HEK293 (cell line): ENCODE measurements at regions not wholly inside any gene's neighbourhood (a gene's known extent, or its start where the extent isn't known, plus 50 kb on each side); places are given as distances from the start of the nearest gene placed in this dataset.

Source experiments
- CTCF ChIA-PET: fragments of 350-600 bp; formaldehyde crosslinking; extraction: SDS; loops from one replicate; lab custom pipeline; 2021; ENCODE audit warnings: antibody characterized with exemption; lab: Yijun Ruan, JAX
- POLR2A ChIA-PET: fragments of 300-600 bp; formaldehyde crosslinking; extraction: SDS; loops from one replicate; lab custom pipeline; 2020; ENCODE audit warnings: antibody characterized with exemption, inconsistent platforms; lab: Yijun Ruan, JAX
- H3K27ac ChIP-seq: fragments of 200-500 bp; sonication (Bioruptor generic); 2 replicates; pipeline ENCODE4 v1.5.1; 2014; ENCODE audit warnings: low read depth, low read length, control low read depth, inconsistent platforms; ENCODE audit errors: extremely low read depth
- H3K36me3 ChIP-seq, 2 experiments: fragments of 200-500 bp in 1 of 2; sonication (Bioruptor generic) in 1 of 2; 1 replicate in 1 of 2; 2 replicates in 1 of 2; pipeline ENCODE4 v1.5.1; 2014 to 2017; ENCODE audit warnings: inconsistent platforms in 2 of 2, low read length in 2 of 2; ENCODE audit not compliant: control insufficient read depth in 2 of 2, insufficient read depth in 1 of 2
- H3K4me1 ChIP-seq: fragments of 200-500 bp; sonication (Bioruptor generic); 2 replicates; pipeline ENCODE4 v1.5.1; 2014; ENCODE audit warnings: mild to moderate bottlenecking, low read length, inconsistent platforms; ENCODE audit not compliant: control insufficient read depth, insufficient read depth
- H3K4me3 ChIP-seq: 2 replicates; pipeline ENCODE4 v1.5.1; 2011; ENCODE audit warnings: low read depth, mild to moderate bottlenecking, control low read depth, low read length, moderate library complexity
- H3K9me3 ChIP-seq: fragments of 200-500 bp; sonication (Bioruptor generic); 2 replicates; pipeline ENCODE4 v1.5.1; 2014; ENCODE audit warnings: low read depth, low read length, inconsistent platforms; ENCODE audit not compliant: control insufficient read depth, insufficient read depth
- GLI4 ChIP-seq: fragments of 450-650 bp; formaldehyde crosslinking; IDR thresholded peaks from 2 replicates; pipeline ENCODE4 v1.5.1; 2016; ENCODE audit warnings: missing biosample characterization, missing genetic modification characterization
- HIC1 ChIP-seq: fragments of 450-650 bp; formaldehyde crosslinking; IDR thresholded peaks from 2 replicates; pipeline ENCODE4 v1.5.1; 2016; ENCODE audit warnings: missing biosample characterization, missing genetic modification characterization
- KLF16 ChIP-seq: fragments of 450-650 bp; formaldehyde crosslinking; IDR thresholded peaks from 2 replicates; pipeline ENCODE4 v1.5.1; 2017; ENCODE audit warnings: missing biosample characterization, missing genetic modification characterization
- KLF7 ChIP-seq: fragments of 450-650 bp; formaldehyde crosslinking; IDR thresholded peaks from 2 replicates; pipeline ENCODE4 v1.5.1; 2016; ENCODE audit warnings: missing biosample characterization, missing genetic modification characterization, borderline replicate concordance
- MEIS1 ChIP-seq: sonication (generic); formaldehyde crosslinking; IDR thresholded peaks from 2 replicates; pipeline ENCODE4 v1.8.1; 2022; ENCODE audit warnings: missing genetic modification reagents, mild to moderate bottlenecking, borderline replicate concordance
- PRDM1 ChIP-seq: fragments of 450-650 bp; formaldehyde crosslinking; IDR thresholded peaks from 2 replicates; pipeline ENCODE4; 2016; ENCODE audit warnings: missing biosample characterization, missing genetic modification characterization
- ZFP3 ChIP-seq: fragments of 450-650 bp; formaldehyde crosslinking; IDR thresholded peaks from 2 replicates; pipeline ENCODE4 v1.5.1; 2016; ENCODE audit warnings: low read depth, missing biosample characterization, missing genetic modification characterization
- ZFP69B ChIP-seq: fragments of 450-650 bp; formaldehyde crosslinking; IDR thresholded peaks from 2 replicates; pipeline ENCODE4 v1.5.1; 2016; ENCODE audit warnings: missing biosample characterization, missing genetic modification characterization
- ZNF138 ChIP-seq: fragments of 450-650 bp; formaldehyde crosslinking; IDR thresholded peaks from 2 replicates; pipeline ENCODE4 v1.5.1; 2016; ENCODE audit warnings: missing biosample characterization, missing genetic modification characterization, borderline replicate concordance
- ZNF140 ChIP-seq: fragments of 450-650 bp; formaldehyde crosslinking; IDR thresholded peaks from 2 replicates; pipeline ENCODE4 v1.5.1; 2016; ENCODE audit warnings: missing biosample characterization, missing genetic modification characterization
- ZNF157 ChIP-seq: fragments of 450-650 bp; formaldehyde crosslinking; IDR thresholded peaks from 2 replicates; pipeline ENCODE4 v1.5.1; 2016; ENCODE audit warnings: missing biosample characterization, missing genetic modification characterization
- ZNF175 ChIP-seq: fragments of 450-650 bp; formaldehyde crosslinking; IDR thresholded peaks from 2 replicates; pipeline ENCODE4 v1.5.1; 2016; ENCODE audit warnings: missing biosample characterization, missing genetic modification characterization
- ZNF202 ChIP-seq: fragments of 450-650 bp; formaldehyde crosslinking; IDR thresholded peaks from 2 replicates; pipeline ENCODE4 v1.5.1; 2016; ENCODE audit warnings: missing biosample characterization, missing genetic modification characterization, borderline replicate concordance
- ZNF211 ChIP-seq: fragments of 450-650 bp; formaldehyde crosslinking; IDR thresholded peaks from 2 replicates; pipeline ENCODE4 v1.5.1; 2016; ENCODE audit warnings: low read depth, missing biosample characterization, missing genetic modification characterization
- ZNF366 ChIP-seq: fragments of 450-650 bp; formaldehyde crosslinking; conservative IDR thresholded peaks from 2 replicates; pipeline ENCODE4 v1.5.1; 2016; ENCODE audit warnings: missing biosample characterization, missing genetic modification characterization
- ZNF391 ChIP-seq: fragments of 450-650 bp; formaldehyde crosslinking; IDR thresholded peaks from 2 replicates; pipeline ENCODE4 v1.5.1; 2016; ENCODE audit warnings: low read depth, missing biosample characterization, missing genetic modification characterization, borderline replicate concordance
- ZNF394 ChIP-seq: fragments of 450-650 bp; formaldehyde crosslinking; IDR thresholded peaks from 2 replicates; pipeline ENCODE4 v1.5.1; 2016; ENCODE audit warnings: missing biosample characterization, missing genetic modification characterization, mild to moderate bottlenecking, moderate library complexity, borderline replicate concordance
- ZNF404 ChIP-seq: fragments of 450-650 bp; formaldehyde crosslinking; IDR thresholded peaks from 2 replicates; pipeline ENCODE4 v1.5.1; 2017; ENCODE audit warnings: missing biosample characterization, missing genetic modification characterization
- ZNF529 ChIP-seq: fragments of 450-650 bp; formaldehyde crosslinking; IDR thresholded peaks from 2 replicates; pipeline ENCODE4 v1.5.1; 2017; ENCODE audit warnings: missing genetic modification characterization, missing biosample characterization; ENCODE audit not compliant: insufficient replicate concordance
- ZNF585B ChIP-seq: fragments of 450-650 bp; formaldehyde crosslinking; IDR thresholded peaks from 2 replicates; pipeline ENCODE4 v1.5.1; 2016; ENCODE audit warnings: missing biosample characterization, missing genetic modification characterization
- ZNF830 ChIP-seq: fragments of 450-650 bp; IDR thresholded peaks from 2 replicates; pipeline ENCODE4 v1.5.0; 2018; ENCODE audit warnings: missing biosample characterization, missing genetic modification characterization, low read depth, mild to moderate bottlenecking, moderate library complexity
- ZSCAN16 ChIP-seq: fragments of 450-650 bp; formaldehyde crosslinking; IDR thresholded peaks from 2 replicates; pipeline ENCODE4 v1.5.1; 2016; ENCODE audit warnings: missing biosample characterization, missing genetic modification characterization
- ZSCAN23 ChIP-seq: fragments of 450-650 bp; formaldehyde crosslinking; IDR thresholded peaks from 2 replicates; pipeline ENCODE4 v1.5.1; 2016; ENCODE audit warnings: missing biosample characterization, missing genetic modification characterization
- TF ChIP-seq, protein P1 (sequence below): fragments of 450-650 bp; formaldehyde crosslinking; IDR thresholded peaks from 2 replicates; pipeline ENCODE4; 2016; ENCODE audit warnings: missing biosample characterization, missing genetic modification characterization

DNA sequence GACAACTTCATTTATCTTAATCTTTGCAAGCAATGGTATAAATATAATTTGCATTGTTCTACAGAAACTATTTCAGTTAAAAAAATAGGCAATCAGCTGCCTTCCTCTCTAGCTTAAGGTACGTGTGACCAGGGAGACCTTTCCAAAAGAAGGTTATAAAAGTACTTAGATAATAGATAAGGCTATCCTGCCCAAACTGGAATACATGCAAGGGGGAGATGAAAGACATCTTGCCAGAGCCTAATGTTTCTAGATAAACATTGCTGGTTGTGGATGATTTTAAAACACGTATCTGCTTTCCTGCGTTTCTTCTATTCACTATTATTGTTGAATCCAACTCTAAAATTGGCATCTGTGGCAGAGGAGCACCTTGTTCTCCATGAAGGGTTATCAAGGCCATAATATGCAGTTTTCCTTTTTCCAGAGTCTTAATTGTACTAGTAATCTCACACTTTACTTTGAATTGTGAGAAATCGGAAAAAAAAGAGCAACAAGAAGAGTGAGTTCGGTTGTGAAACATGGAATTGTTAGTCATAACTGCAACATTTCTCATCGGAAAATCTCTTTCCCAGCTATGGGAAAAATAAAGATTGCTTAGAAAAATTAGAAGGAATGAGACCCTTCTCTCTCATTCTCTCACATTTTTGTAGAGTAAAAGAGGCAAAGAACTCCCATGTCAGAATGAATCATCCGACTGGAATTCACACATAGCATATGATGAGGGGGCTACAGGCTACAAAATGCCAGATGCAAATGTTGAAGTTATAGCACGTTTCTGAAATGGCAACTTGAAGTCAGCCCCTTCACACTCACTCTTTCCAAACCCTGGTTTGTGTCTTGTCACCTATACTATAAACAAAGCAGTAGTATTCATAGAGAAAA is 936.1 kb upstream of the NR2F2 start:
- ChIA-PET CTCF (interaction anchor here (0.6 kb wide), 2 partner anchors 945 to 1512 kb away, joined by 3 to 4 read pairs; no protein-coding TSS in a partner anchor), POLR2A (no interaction called here)

DNA sequence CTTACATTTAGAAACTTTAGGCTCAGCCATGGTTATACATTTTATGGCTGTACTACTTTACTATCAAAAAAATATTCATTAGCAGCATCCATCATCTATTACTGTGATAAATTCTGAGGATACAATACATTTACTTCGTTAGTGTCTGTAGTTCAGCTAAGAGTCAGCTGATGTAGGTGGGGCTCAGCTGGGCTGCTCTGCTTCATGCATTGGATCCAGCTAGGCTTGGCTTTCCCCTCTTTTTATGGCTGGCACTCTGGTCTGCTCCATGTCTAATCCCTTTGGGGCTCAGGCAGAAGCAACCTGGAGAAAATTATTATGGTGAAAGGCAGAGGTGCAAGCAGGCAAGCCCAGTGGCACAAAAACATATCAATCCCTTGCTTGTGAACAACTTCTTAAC is 930.1 kb upstream of the NR2F2 start:
- ChIA-PET POLR2A (no interaction called here), CTCF (no interaction called here)
- Histone ChIP-seq H3K4me3 (no peak overlapping the region), H3K9me3 (no peaks in the 10 kb centered on the region), H3K27ac (no peak overlapping the region), H3K4me1 (no peaks in the 10 kb centered on the region)
- no peak for TF ChIP-seq ZNF529
- TF ChIP-seq ZNF202 = no peak
- TF ChIP-seq ZNF175 = no peak
- TF ChIP-seq ZFP69B (tag by site-specific recombination) = no peak
- no peak for TF ChIP-seq ZNF157 (tag by site-specific recombination)
- no peak for TF ChIP-seq KLF16 (tag by site-specific recombination)
- TF ChIP-seq ZNF830 (tag by site-specific recombination) = no peak
- TF ChIP-seq ZNF211 = no peak
- TF ChIP-seq GLI4 = no peak
- no peak for TF ChIP-seq KLF7 (tag by site-specific recombination)
- TF ChIP-seq HIC1 (tag by site-specific recombination) = no peak
- TF ChIP-seq ZNF585B (tag by site-specific recombination) = no peak
- TF ChIP-seq PRDM1 = no peak
- TF ChIP-seq ZSCAN16 (tag by site-specific recombination) = no peak
- no peak for TF ChIP-seq MEIS1 (CRISPR knock-in tag)
- TF ChIP-seq, all 188 proteins: peak for 0
- H3K36me3 ChIP-seq = no peaks in the 10 kb centered on the region

More for the DNA sequence above, 936.1 kb upstream of the NR2F2 start:
- H3K4me3 ChIP-seq = no peak overlapping the region
- no peak for TF ChIP-seq ZFP3
- no peak for TF ChIP-seq ZSCAN23 (tag by site-specific recombination)
- H3K9me3 ChIP-seq = no peaks in the 10 kb centered on the region
- H3K4me1 ChIP-seq = no peaks in the 10 kb centered on the region
- no peaks in the 10 kb centered on the region for H3K36me3 ChIP-seq
- H3K27ac ChIP-seq = no peak overlapping the region

GRCh38 chr15:95401587-95401986 is 928.9 kb upstream of the NR2F2 start:
- H3K36me3 ChIP-seq = no peaks in the 10 kb centered on the region
- no peak overlapping the region for H3K4me3 ChIP-seq
- no peaks in the 10 kb centered on the region for H3K9me3 ChIP-seq
- H3K27ac ChIP-seq = no peak overlapping the region
- TF ChIP-seq ZNF138 (tag by site-specific recombination) (no peak), ZNF140 (no peak), ZNF830 (tag by site-specific recombination) (no peak), ZNF366 (tag by site-specific recombination) (no peak), ZNF157 (tag by site-specific recombination) (no peak), ZNF394 (tag by site-specific recombination) (no peak), ZNF391 (tag by site-specific recombination) (no peak), ZNF404 (no peak)
- TF ChIP-seq, protein P1, sequence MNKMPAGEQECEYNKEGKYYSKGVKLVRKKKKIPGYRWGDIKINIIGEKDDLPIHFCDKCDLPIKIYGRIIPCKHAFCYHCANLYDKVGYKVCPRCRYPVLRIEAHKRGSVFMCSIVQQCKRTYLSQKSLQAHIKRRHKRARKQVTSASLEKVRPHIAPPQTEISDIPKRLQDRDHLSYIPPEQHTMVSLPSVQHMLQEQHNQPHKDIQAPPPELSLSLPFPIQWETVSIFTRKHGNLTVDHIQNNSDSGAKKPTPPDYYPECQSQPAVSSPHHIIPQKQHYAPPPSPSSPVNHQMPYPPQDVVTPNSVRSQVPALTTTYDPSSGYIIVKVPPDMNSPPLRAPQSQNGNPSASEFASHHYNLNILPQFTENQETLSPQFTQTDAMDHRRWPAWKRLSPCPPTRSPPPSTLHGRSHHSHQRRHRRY (tag by site-specific recombination) = no peak
- ChIA-PET CTCF (no interaction called here), POLR2A (no interaction called here)
- H3K4me1 ChIP-seq = no peaks in the 10 kb centered on the region
